Activated naive CD4-positive, alpha-beta T cell treated with anti-CD3 and anti-CD28 coated beads, Interleukin-2, amount 10 ng/mL, durations not matched to agents 7 days and 5 days (primary cell): ENCODE measurements at regions not wholly inside any gene's neighbourhood (a gene's known extent, or its start where the extent isn't known, plus 50 kb on each side); places are given as distances from the start of the nearest gene placed in this dataset.

Experiments used
- CTCF ChIA-PET: fragments of 350-600 bp; sonication (Branson Sonifier 250); formaldehyde crosslinking; loops from one replicate; lab custom pipeline; 2021; ENCODE audit warnings: antibody characterized with exemption; lab: Charles Lee
- DNase-seq: peaks from one replicate; pipeline ENCODE4 v3.0.0-alpha.2; 2020
- H3K27ac Mint-ChIP-seq: one replicate; pipeline ENCODE4 v1.8.0; 2021; ENCODE audit warnings: mild to moderate bottlenecking, moderate library complexity, mixed read lengths
- H3K27me3 Mint-ChIP-seq: one replicate; pipeline ENCODE4 v1.8.0; 2021; ENCODE audit warnings: mild to moderate bottlenecking, mixed read lengths
- H3K36me3 Mint-ChIP-seq: one replicate; pipeline ENCODE4 v1.8.0; 2021; ENCODE audit warnings: mixed read lengths
- H3K4me1 Mint-ChIP-seq: one replicate; pipeline ENCODE4 v1.8.0; 2021; ENCODE audit warnings: mixed read lengths
- H3K4me3 Mint-ChIP-seq: one replicate; pipeline ENCODE4 v1.8.0; 2021; ENCODE audit warnings: mild to moderate bottlenecking, moderate library complexity, mixed read lengths
- H3K9me3 Mint-ChIP-seq: one replicate; pipeline ENCODE4 v1.8.0; 2021; ENCODE audit warnings: mixed read lengths

- H3K27ac Mint-ChIP-seq = no peak overlapping the region
- no peak for DNase-seq
- CTCF ChIA-PET = interaction anchor here (0.7 kb wide), 1 partner anchor 192 kb away, joined by 3 read pairs; no protein-coding TSS in a partner anchor
Observed at GRCh38 chr18:62442391-62442790, 80.4 kb upstream of the ZCCHC2 start.

GRCh38 chr18:62445386-62445917, 77.4 kb upstream of the ZCCHC2 start:
- Mint-ChIP-seq H3K27me3 (peaks cover 30% of the 10 kb centered on the region), H3K36me3 (no peaks in the 10 kb centered on the region), H3K9me3 (peaks cover 2% of the 10 kb centered on the region), H3K4me1 (no peaks in the 10 kb centered on the region), H3K27ac (no peak overlapping the region), H3K4me3 (no peak overlapping the region)
- no peak for DNase-seq
- CTCF ChIA-PET = interaction anchor here (0.6 to 1.7 kb wide), 2 partner anchors 20 to 30 kb away, joined by 3 to 5 read pairs; no protein-coding TSS in a partner anchor

More at GRCh38 chr18:62442391-62442790, 80.4 kb upstream of the ZCCHC2 start:
- Mint-ChIP-seq H3K4me1 (no peaks in the 10 kb centered on the region), H3K9me3 (no peaks in the 10 kb centered on the region), H3K4me3 (no peak overlapping the region), H3K36me3 (no peaks in the 10 kb centered on the region), H3K27me3 (peaks cover 34% of the 10 kb centered on the region)

- H3K9me3 Mint-ChIP-seq = peaks cover 2% of the 10 kb centered on the region
Observed at GRCh38 chr18:62446511-62446910, 76.3 kb upstream of the ZCCHC2 start.

GRCh38 chr18:62447652-62448051, 75.2 kb upstream of the ZCCHC2 start:
- no peak for DNase-seq
- H3K9me3 Mint-ChIP-seq = peaks cover 2% of the 10 kb centered on the region
- no peaks in the 10 kb centered on the region for H3K36me3 Mint-ChIP-seq
- H3K27ac Mint-ChIP-seq = no peak overlapping the region
- H3K27me3 Mint-ChIP-seq = peaks cover 18% of the 10 kb centered on the region
- H3K4me3 Mint-ChIP-seq = no peak overlapping the region
- CTCF ChIA-PET = interaction anchor here (1.0 kb wide), 1 partner anchor 22 kb away, joined by 3 read pairs; no protein-coding TSS in a partner anchor
- peaks cover 5% of the 10 kb centered on the region for H3K4me1 Mint-ChIP-seq

More at GRCh38 chr18:62446511-62446910, 76.3 kb upstream of the ZCCHC2 start:
- peaks cover 26% of the 10 kb centered on the region for H3K27me3 Mint-ChIP-seq
- DNase-seq = no peak
- CTCF ChIA-PET = no interaction called here
- H3K4me3 Mint-ChIP-seq = no peak overlapping the region
- no peaks in the 10 kb centered on the region for H3K4me1 Mint-ChIP-seq
- no peak overlapping the region for H3K27ac Mint-ChIP-seq
- H3K36me3 Mint-ChIP-seq = no peaks in the 10 kb centered on the region

GRCh38 chr18:62448426-62448825, 74.4 kb upstream of the ZCCHC2 start:
- H3K36me3 Mint-ChIP-seq = no peaks in the 10 kb centered on the region
- peaks cover 8% of the 10 kb centered on the region for H3K4me1 Mint-ChIP-seq
- DNase-seq = no peak
- H3K27me3 Mint-ChIP-seq = peaks cover 18% of the 10 kb centered on the region
- CTCF ChIA-PET = interaction anchor here (1.0 kb wide), 1 partner anchor 22 kb away, joined by 3 read pairs; no protein-coding TSS in a partner anchor
- H3K9me3 Mint-ChIP-seq = peaks cover 2% of the 10 kb centered on the region
- no peak overlapping the region for H3K27ac Mint-ChIP-seq
- no peak overlapping the region for H3K4me3 Mint-ChIP-seq

- peaks cover 12% of the 10 kb centered on the region for H3K4me1 Mint-ChIP-seq
- H3K9me3 Mint-ChIP-seq = peaks cover 2% of the 10 kb centered on the region
- CTCF ChIA-PET = interaction anchor here (0.7 to 0.8 kb wide), 2 partner anchors 24 to 133 kb away, joined by 3 to 5 read pairs; no protein-coding TSS in a partner anchor
- DNase-seq = no peak
- no peak overlapping the region for H3K27ac Mint-ChIP-seq
- no peak overlapping the region for H3K4me3 Mint-ChIP-seq
- H3K27me3 Mint-ChIP-seq = peaks cover 23% of the 10 kb centered on the region
- H3K36me3 Mint-ChIP-seq = no peaks in the 10 kb centered on the region
Observed at GRCh38 chr18:62449490-62450104, 73.2 kb upstream of the ZCCHC2 start.

GRCh38 chr18:62450175-62450545, 72.7 kb upstream of the ZCCHC2 start:
- no peaks in the 10 kb centered on the region for H3K36me3 Mint-ChIP-seq
- CTCF ChIA-PET = interaction anchor here (0.8 kb wide), 1 partner anchor 24 kb away, joined by 5 read pairs; no protein-coding TSS in a partner anchor
- peaks cover 20% of the 10 kb centered on the region for H3K27me3 Mint-ChIP-seq
- no peak overlapping the region for H3K4me3 Mint-ChIP-seq
- H3K9me3 Mint-ChIP-seq = peaks cover 2% of the 10 kb centered on the region
- no peak for DNase-seq
- peaks cover 12% of the 10 kb centered on the region for H3K4me1 Mint-ChIP-seq
- H3K27ac Mint-ChIP-seq = no peak overlapping the region

GRCh38 chr18:62450546-62451410, 72.0 kb upstream of the ZCCHC2 start:
- Mint-ChIP-seq H3K27me3 (peaks cover 20% of the 10 kb centered on the region), H3K4me3 (no peak overlapping the region), H3K36me3 (no peaks in the 10 kb centered on the region), H3K4me1 (peaks cover 12% of the 10 kb centered on the region), H3K9me3 (peaks cover 2% of the 10 kb centered on the region), H3K27ac (no peak overlapping the region)
- CTCF ChIA-PET = interaction anchor here (0.8 kb wide), 2 partner anchors 25 kb away, joined by 3 to 5 read pairs; no protein-coding TSS in a partner anchor
- no peak for DNase-seq

GRCh38 chr18:62452280-62452831, 70.5 kb upstream of the ZCCHC2 start:
- no peak for DNase-seq
- H3K4me1 Mint-ChIP-seq = peaks cover 12% of the 10 kb centered on the region
- peaks cover 2% of the 10 kb centered on the region for H3K9me3 Mint-ChIP-seq
- H3K36me3 Mint-ChIP-seq = no peaks in the 10 kb centered on the region
- H3K27me3 Mint-ChIP-seq = peaks cover 15% of the 10 kb centered on the region
- CTCF ChIA-PET = no interaction called here
- H3K27ac Mint-ChIP-seq = peak overlapping the region; percentile 11
- no peak overlapping the region for H3K4me3 Mint-ChIP-seq

- CTCF ChIA-PET = no interaction called here
- peaks cover 12% of the 10 kb centered on the region for H3K4me1 Mint-ChIP-seq
- no peak overlapping the region for H3K4me3 Mint-ChIP-seq
- H3K9me3 Mint-ChIP-seq = peaks cover 2% of the 10 kb centered on the region
- H3K27me3 Mint-ChIP-seq = peaks cover 16% of the 10 kb centered on the region
- DNase-seq = no peak
- no peaks in the 10 kb centered on the region for H3K36me3 Mint-ChIP-seq
- no peak overlapping the region for H3K27ac Mint-ChIP-seq
Observed at GRCh38 chr18:62453864-62454263, 69.0 kb upstream of the ZCCHC2 start.

- CTCF ChIA-PET = no interaction called here
- Mint-ChIP-seq H3K27ac (no peak overlapping the region), H3K4me1 (peaks cover 12% of the 10 kb centered on the region)
Observed at GRCh38 chr18:62454527-62454926, 68.3 kb upstream of the ZCCHC2 start.

GRCh38 chr18:62455222-62455621, 67.6 kb upstream of the ZCCHC2 start:
- no peak overlapping the region for H3K27ac Mint-ChIP-seq
- no peak for DNase-seq
- CTCF ChIA-PET = no interaction called here
- peaks cover 12% of the 10 kb centered on the region for H3K4me1 Mint-ChIP-seq
- no peak overlapping the region for H3K4me3 Mint-ChIP-seq
- no peaks in the 10 kb centered on the region for H3K36me3 Mint-ChIP-seq
- peaks cover 9% of the 10 kb centered on the region for H3K27me3 Mint-ChIP-seq
- no peaks in the 10 kb centered on the region for H3K9me3 Mint-ChIP-seq

More at GRCh38 chr18:62454527-62454926, 68.3 kb upstream of the ZCCHC2 start:
- Mint-ChIP-seq H3K36me3 (no peaks in the 10 kb centered on the region), H3K9me3 (peaks cover 2% of the 10 kb centered on the region), H3K27me3 (peaks cover 16% of the 10 kb centered on the region), H3K4me3 (no peak overlapping the region)
- no peak for DNase-seq

- H3K4me1 Mint-ChIP-seq = peaks cover 6% of the 10 kb centered on the region
- CTCF ChIA-PET = no interaction called here
- H3K9me3 Mint-ChIP-seq = no peaks in the 10 kb centered on the region
- H3K4me3 Mint-ChIP-seq = no peak overlapping the region
- DNase-seq = no peak
- no peaks in the 10 kb centered on the region for H3K36me3 Mint-ChIP-seq
- no peak overlapping the region for H3K27ac Mint-ChIP-seq
- peaks cover 16% of the 10 kb centered on the region for H3K27me3 Mint-ChIP-seq
Observed at GRCh38 chr18:62457877-62458276, 64.9 kb upstream of the ZCCHC2 start.

GRCh38 chr18:62458346-62458745, 64.5 kb upstream of the ZCCHC2 start:
- Mint-ChIP-seq H3K9me3 (no peaks in the 10 kb centered on the region), H3K4me3 (no peak overlapping the region), H3K27me3 (peaks cover 16% of the 10 kb centered on the region), H3K27ac (no peak overlapping the region), H3K4me1 (peaks cover 5% of the 10 kb centered on the region), H3K36me3 (no peaks in the 10 kb centered on the region)
- CTCF ChIA-PET = no interaction called here
- no peak for DNase-seq
